IMR-90 (cell line): ENCODE measurements at regions not wholly inside any gene's neighbourhood (a gene's known extent, or its start where the extent isn't known, plus 50 kb on each side); places are given as distances from the start of the nearest gene placed in this dataset.

ENCODE experiments used
- ATAC-seq: fragments of 200-7000 bp; cut with Tn5 transposase; 2 replicates; pipeline ENCODE4 v1.9.1; 2020; ENCODE audit warnings: low read depth, mild to moderate bottlenecking, moderate library complexity
- BruUV-seq: library from RNA; stranded (reverse); fragments of 400-500 nt; replicated peaks from 2 replicates; lab custom pipeline; 2021; lab: Mats Ljungman, UMichigan
- CTCF ChIA-PET: fragments of 300-600 bp; formaldehyde crosslinking; extraction: SDS; loops from one replicate; lab custom pipeline; 2021; ENCODE audit warnings: antibody characterized with exemption; lab: Yijun Ruan, JAX
- POLR2A ChIA-PET: fragments of 300-600 bp; sonication (Branson Sonifier 250); formaldehyde crosslinking; loops from one replicate; lab custom pipeline; 2022; ENCODE audit warnings: antibody characterized with exemption; ENCODE audit not compliant: unreplicated experiment; lab: Charles Lee
- DNase-seq: peaks from one replicate; pipeline ENCODE4 v3.0.0; 2013
- H2AFZ ChIP-seq: replicated peaks from 2 replicates; pipeline ENCODE3; 2013; ENCODE audit warnings: low read length, mild to moderate bottlenecking; ENCODE audit not compliant: poor library complexity
- H2AK5ac ChIP-seq: 2 replicates; pipeline ENCODE4 v1.6.1; 2013; ENCODE audit warnings: low read depth, low read length, inconsistent platforms
- H2AK9ac ChIP-seq: replicated peaks from 2 replicates; pipeline ENCODE3; 2013; ENCODE audit warnings: mild to moderate bottlenecking, low read depth, low read length, moderate library complexity; ENCODE audit not compliant: poor library complexity
- H2BK120ac ChIP-seq: 2 replicates; pipeline ENCODE4 v1.6.1; 2013; ENCODE audit warnings: low read depth, low read length, inconsistent platforms
- H2BK15ac ChIP-seq: 3 replicates; pipeline ENCODE4 v1.6.1; 2013; ENCODE audit warnings: low read depth, low read length, inconsistent platforms
- H2BK20ac ChIP-seq: 2 replicates; pipeline ENCODE4 v1.6.1; 2013; ENCODE audit warnings: low read depth, mild to moderate bottlenecking, inconsistent platforms, low read length, moderate library complexity
- H2BK5ac ChIP-seq: 2 replicates; pipeline ENCODE4 v1.6.1; 2013; ENCODE audit warnings: mild to moderate bottlenecking, low read depth, low read length, inconsistent platforms; ENCODE audit not compliant: poor library complexity, severe bottlenecking
- H3K14ac ChIP-seq: replicated peaks from 2 replicates; pipeline ENCODE4 v1.6.1; 2013; ENCODE audit warnings: low read depth, low read length, inconsistent platforms
- H3K18ac ChIP-seq: 2 replicates; pipeline ENCODE4 v1.6.1; 2013; ENCODE audit warnings: low read depth, low read length, control low read depth
- H3K23ac ChIP-seq: 2 replicates; pipeline ENCODE4 v1.6.1; 2013; ENCODE audit warnings: low read depth, low read length, inconsistent platforms
- H3K27ac ChIP-seq: 2 replicates; pipeline ENCODE4 v1.5.1; 2013; ENCODE audit warnings: mild to moderate bottlenecking, control low read depth, low read length; ENCODE audit not compliant: insufficient read depth
- H3K27me3 ChIP-seq: 2 replicates; pipeline ENCODE4 v1.6.1; 2013; ENCODE audit warnings: low read length; ENCODE audit not compliant: control insufficient read depth, insufficient read depth
- H3K36me3 ChIP-seq: 2 replicates; pipeline ENCODE4 v1.6.1; 2013; ENCODE audit warnings: low read length, mixed read lengths; ENCODE audit not compliant: control insufficient read depth, insufficient read depth
- H3K4ac ChIP-seq: 2 replicates; pipeline ENCODE4 v1.6.1; 2013; ENCODE audit warnings: low read depth, low read length, inconsistent platforms
- H3K4me1 ChIP-seq: 2 replicates; pipeline ENCODE4 v1.6.1; 2013; ENCODE audit warnings: low read length, mixed read lengths; ENCODE audit not compliant: control insufficient read depth, insufficient read depth
- H3K4me2 ChIP-seq: 2 replicates; pipeline ENCODE4 v1.6.1; 2013; ENCODE audit warnings: low read depth, mild to moderate bottlenecking, control low read depth, low read length, moderate library complexity
- H3K4me3 ChIP-seq: 2 replicates; pipeline ENCODE4 v1.5.1; 2013; ENCODE audit warnings: low read depth, mild to moderate bottlenecking, control low read depth, low read length, moderate library complexity; ENCODE audit not compliant: insufficient read depth
- H3K56ac ChIP-seq: 2 replicates; pipeline ENCODE4 v1.6.1; 2013; ENCODE audit warnings: low read length, inconsistent platforms; ENCODE audit not compliant: insufficient read depth; ENCODE audit errors: extremely low read depth
- H3K79me1 ChIP-seq, 2 experiments: 2 replicates each; pipeline ENCODE4 v1.6.1; 2013; ENCODE audit warnings: low read length in 2 of 2, inconsistent platforms in 1 of 2, low read depth in 1 of 2
- H3K9ac ChIP-seq: 2 replicates; pipeline ENCODE4 v1.6.1; 2013; ENCODE audit warnings: low read depth, low read length, control low read depth
- H3K9me1 ChIP-seq: 2 replicates; pipeline ENCODE4 v1.6.1; 2013; ENCODE audit warnings: low read length, inconsistent platforms; ENCODE audit not compliant: insufficient read depth
- H3K9me3 ChIP-seq: 2 replicates; pipeline ENCODE4 v1.6.1; 2013; ENCODE audit warnings: low read length; ENCODE audit not compliant: control insufficient read depth, insufficient read depth
- H4K20me1 ChIP-seq: 2 replicates; pipeline ENCODE4 v1.6.1; 2013; ENCODE audit warnings: low read length, inconsistent platforms; ENCODE audit not compliant: insufficient read depth
- H4K5ac ChIP-seq: 2 replicates; pipeline ENCODE4 v1.6.1; 2013; ENCODE audit warnings: mild to moderate bottlenecking, low read depth, low read length, control low read depth
- H4K8ac ChIP-seq, 2 experiments: 2 replicates each; pipeline ENCODE4 v1.6.1; 2013; ENCODE audit warnings: low read depth in 2 of 2, low read length in 2 of 2, control low read depth in 1 of 2, inconsistent platforms in 1 of 2
- H4K91ac ChIP-seq: 2 replicates; pipeline ENCODE4 v1.6.1; 2013; ENCODE audit warnings: low read depth, low read length, inconsistent platforms; ENCODE audit not compliant: insufficient read depth
- BHLHE40 ChIP-seq: fragments of 150-350 bp; IDR thresholded peaks from 2 replicates; pipeline ENCODE4 v1.6.1; 2016; ENCODE audit warnings: mild to moderate bottlenecking, low read depth, low read length
- CEBPB ChIP-seq: IDR thresholded peaks from 2 replicates; pipeline ENCODE4 v1.6.1; 2012; ENCODE audit warnings: low read depth, low read length, improper control_type of control experiment
- CHD1 ChIP-seq: IDR thresholded peaks from 2 replicates; pipeline ENCODE4 v1.6.1; 2012; ENCODE audit warnings: low read depth, low read length, improper control_type of control experiment
- CTCF ChIP-seq: conservative IDR thresholded peaks from 2 replicates; pipeline ENCODE4 v1.5.1; 2012; ENCODE audit warnings: mild to moderate bottlenecking, low read depth, low read length, improper control_type of control experiment
- ELK1 ChIP-seq: fragments of 150-350 bp; IDR thresholded peaks from 2 replicates; pipeline ENCODE4 v1.6.1; 2016; ENCODE audit warnings: low read depth, mild to moderate bottlenecking, low read length, moderate library complexity, borderline replicate concordance
- MAFK ChIP-seq: IDR thresholded peaks from 2 replicates; pipeline ENCODE4 v1.6.1; 2012; ENCODE audit warnings: low read depth, low read length, improper control_type of control experiment
- MAZ ChIP-seq: IDR thresholded peaks from 2 replicates; pipeline ENCODE4 v1.6.1; 2012; ENCODE audit warnings: low read depth, mild to moderate bottlenecking, low read length, improper control_type of control experiment, moderate library complexity, borderline replicate concordance
- MXI1 ChIP-seq: IDR thresholded peaks from 2 replicates; pipeline ENCODE4 v1.6.1; 2012; ENCODE audit warnings: low read depth, mild to moderate bottlenecking, low read length, moderate library complexity, borderline replicate concordance
- NFE2L2 ChIP-seq: fragments of 150-350 bp; IDR thresholded peaks from 2 replicates; pipeline ENCODE4 v1.6.1; 2016; ENCODE audit warnings: low read depth, mild to moderate bottlenecking, low read length
- POLR2A ChIP-seq: IDR thresholded peaks from 2 replicates; pipeline ENCODE4 v1.6.1; 2012; ENCODE audit warnings: mild to moderate bottlenecking, low read depth, low read length
- RAD21 ChIP-seq: IDR thresholded peaks from 2 replicates; pipeline ENCODE4 v1.6.1; 2012; ENCODE audit warnings: low read length, improper control_type of control experiment
- RCOR1 ChIP-seq: IDR thresholded peaks from 2 replicates; pipeline ENCODE4 v1.6.1; 2012; ENCODE audit warnings: mild to moderate bottlenecking, low read length, improper control_type of control experiment; ENCODE audit not compliant: insufficient replicate concordance
- RFX5 ChIP-seq: IDR thresholded peaks from 2 replicates; pipeline ENCODE4 v1.8.0; 2012; ENCODE audit warnings: low read depth, mild to moderate bottlenecking, low read length, moderate library complexity
- USF2 ChIP-seq: fragments of 150-350 bp; IDR thresholded peaks from 2 replicates; pipeline ENCODE4 v1.6.1; 2017; ENCODE audit warnings: mild to moderate bottlenecking, antibody characterized with exemption, low read length, low read depth
- WGBS, 2 experiments: methylation state at CpG; one replicate each; pipeline versions ENCODE4 v1.1.5 to v1.1.7; 2013; ENCODE audit warnings: missing lambda C conversion rate in 2 of 2; ENCODE audit not compliant: insufficient read length in 1 of 2; ENCODE audit errors: extremely low coverage in 2 of 2; 5-methylcytosine and 5-hydroxymethylcytosine counted together
- dilution Hi-C: fragments of 300-500 bp; cut with HindIII; formaldehyde crosslinking; loops from one replicate; pipeline ENCODE4 v1.14.3; 2018; ENCODE audit warnings: low sequenced_read_pairs; ENCODE audit not compliant: unreplicated experiment
- in situ Hi-C: fragments of 300-500 bp; cut with MboI; formaldehyde crosslinking; loops from 3 replicates; pipeline ENCODE4 v1.14.3; 2019; ENCODE audit warnings: low sequenced_read_pairs, inconsistent platforms, mixed read lengths
- intact Hi-C: fragments of 100-400 bp; cut with micrococcal nuclease; formaldehyde crosslinking; loops from 2 replicates; pipeline ENCODE4 v1.10.0; 2022

- WGBS, 2 experiments: 100% methylated on average over 2 of the region's 12 CpGs; no CpG with 5 or more reads in 1 of the 2 experiments
- DNase-seq: no peak
- BruUV-seq: no TSS peak
- no peak for TF ChIP-seq CTCF
- no peak for TF ChIP-seq NFE2L2
- no peak for TF ChIP-seq MXI1
- TF ChIP-seq USF2: no peak
- no peak for TF ChIP-seq MAFK
- no peak for TF ChIP-seq BHLHE40
- no peak for TF ChIP-seq RAD21
- TF ChIP-seq MAZ: no peak
- TF ChIP-seq RFX5: no peak
- TF ChIP-seq CEBPB: no peak
- no peak for TF ChIP-seq ELK1
- TF ChIP-seq POLR2A: no peak
- no peak for TF ChIP-seq RCOR1
- TF ChIP-seq CHD1: no peak
Observed at GRCh38 chr2:234861841-234862735, 89.7 kb upstream of the SH3BP4 start.

More at GRCh38 chr2:234861841-234862735, 89.7 kb upstream of the SH3BP4 start:
- peak overlapping the region; percentile 62 for H2AK5ac ChIP-seq
- H3K4me2 ChIP-seq: no peak overlapping the region
- no peak; the same call in 1 of the 2 replicates for ATAC-seq
- H4K91ac ChIP-seq: peak overlapping the region; percentile 8; the same call in 1 of the 2 replicates
- CTCF ChIA-PET: no interaction called here
- H3K4me3 ChIP-seq: no peak overlapping the region
- H4K8ac ChIP-seq: no peak overlapping the region; a peak in 1 of 4 replicates
- H2BK5ac ChIP-seq: no peak overlapping the region
- H3K14ac ChIP-seq: 0 out of 2 replicates have a peak overlapping the region, but pooled peaks have one; percentile 44
- no peaks in the 10 kb centered on the region for H3K27me3 ChIP-seq
- no peaks in the 10 kb centered on the region for H3K79me1 ChIP-seq
- no peak overlapping the region for H2AK9ac ChIP-seq
- dilution Hi-C loops: no loop called here
- H4K20me1 ChIP-seq: no peaks in the 10 kb centered on the region
- H2BK15ac ChIP-seq: no peak overlapping the region; the same call in 2 of the 3 replicates
- H3K18ac ChIP-seq: no peak overlapping the region
- H4K5ac ChIP-seq: no peak overlapping the region
- no peak overlapping the region for H2AFZ ChIP-seq
- H3K56ac ChIP-seq: no peak overlapping the region
- H2BK20ac ChIP-seq: peak overlapping the region; percentile 45
- no peaks in the 10 kb centered on the region for H3K9me3 ChIP-seq
- H3K4ac ChIP-seq: peak overlapping the region; percentile 45
- no peak overlapping the region for H3K23ac ChIP-seq
- in situ Hi-C loops: no loop called here
- H3K9me1 ChIP-seq: peaks cover 7% of the 10 kb centered on the region
- peaks cover 14% of the 10 kb centered on the region for H3K4me1 ChIP-seq
- no peak overlapping the region for H3K27ac ChIP-seq
- POLR2A ChIA-PET: no interaction called here
- intact Hi-C loops: no loop called here
- H2BK120ac ChIP-seq: peak overlapping the region; percentile 22; the same call in 1 of the 2 replicates
- no peak overlapping the region for H3K9ac ChIP-seq
- H3K36me3 ChIP-seq: no peaks in the 10 kb centered on the region
